ENCODE measurements at regions not wholly inside any gene's neighbourhood (a gene's known extent, or its start where the extent isn't known, plus 50 kb on each side); places are given as distances from the start of the nearest gene placed in this dataset.

GRCh38 chr3:162994165-162994564 is 1497.6 kb downstream of the OTOL1 start:
- TF ChIP-seq CTCF (IDR thresholded peaks at IDR 0.05; ENCODE audit: extremely low read depth, missing control alignments) = no peak
- no peak for DNase-seq (ENCODE audit: low spot score)

- TF ChIP-seq CTCF (IDR thresholded peaks at IDR 0.05; ENCODE audit: extremely low read depth, missing control alignments) = no peak
- DNase-seq (ENCODE audit: low spot score) = no peak
Observed at GRCh38 chr3:162996368-162996767, 1499.8 kb downstream of the OTOL1 start.

- DNase-seq (ENCODE audit: low spot score) = no peak
Observed at GRCh38 chr3:162998205-162998604, 1501.6 kb downstream of the OTOL1 start.

GRCh38 chr3:163011596-163011995 is 1515.0 kb downstream of the OTOL1 start:
- no peak for TF ChIP-seq CTCF (IDR thresholded peaks at IDR 0.05; ENCODE audit: extremely low read depth, missing control alignments)
- DNase-seq (ENCODE audit: low spot score) = no peak

More at GRCh38 chr3:162998205-162998604, 1501.6 kb downstream of the OTOL1 start:
- TF ChIP-seq CTCF (IDR thresholded peaks at IDR 0.05; ENCODE audit: extremely low read depth, missing control alignments) = no peak

- DNase-seq (ENCODE audit: low spot score) = no peak
- TF ChIP-seq CTCF (IDR thresholded peaks at IDR 0.05; ENCODE audit: extremely low read depth, missing control alignments) = no peak
Observed at GRCh38 chr3:163016251-163016650, 1519.6 kb downstream of the OTOL1 start.

- no peak for TF ChIP-seq CTCF (IDR thresholded peaks at IDR 0.05; ENCODE audit: extremely low read depth, missing control alignments)
Observed at GRCh38 chr3:163018067-163018466, 1521.5 kb downstream of the OTOL1 start.

GRCh38 chr3:163018664-163019063 is 1522.1 kb downstream of the OTOL1 start:
- no peak for DNase-seq (ENCODE audit: low spot score)
- TF ChIP-seq CTCF (IDR thresholded peaks at IDR 0.05; ENCODE audit: extremely low read depth, missing control alignments) = no peak

More at GRCh38 chr3:163018067-163018466, 1521.5 kb downstream of the OTOL1 start:
- DNase-seq (ENCODE audit: low spot score) = no peak
